ENCODE measurements at regions not wholly inside any gene's neighbourhood (a gene's known extent, or its start where the extent isn't known, plus 50 kb on each side); places are given as distances from the start of the nearest gene placed in this dataset.

GRCh38 chr13:69551193-69551592, 556.4 kb upstream of the ATXN8OS start (continued):
- no peak for TF ChIP-seq KDM5A (IDR thresholded peaks at IDR 0.05; ENCODE audit: low read length)
- no peak for TF ChIP-seq CBX8 (IDR thresholded peaks at IDR 0.05; ENCODE audit: borderline replicate concordance, low read depth, low read length)

Data from H1 (cell line).